Activated CD4-positive, alpha-beta T cell treated with anti-CD3 and anti-CD28 coated beads for 36 hours (primary cell): ENCODE measurements at regions not wholly inside any gene's neighbourhood (a gene's known extent, or its start where the extent isn't known, plus 50 kb on each side); places are given as distances from the start of the nearest gene placed in this dataset.

Experiments
- ATAC-seq: fragments of 200-7000 bp; cut with Tn5 transposase; one replicate; pipeline ENCODE4 v1.10.0; 2021; ENCODE audit warnings: mild to moderate bottlenecking, moderate library complexity
- CTCF ChIA-PET: fragments of 350-600 bp; sonication (Branson Sonifier 250); formaldehyde crosslinking; loops from one replicate; lab custom pipeline; 2021; ENCODE audit warnings: antibody characterized with exemption; lab: Charles Lee
- POLR2A ChIA-PET: fragments of 350-600 bp; sonication (Branson Sonifier 250); formaldehyde crosslinking; loops from one replicate; lab custom pipeline; 2021; ENCODE audit warnings: antibody characterized with exemption, inconsistent platforms; lab: Charles Lee
- DNase-seq: peaks from one replicate; pipeline ENCODE4 v3.0.0-alpha.2; 2020
- H3K27ac Mint-ChIP-seq: one replicate; pipeline ENCODE4 v1.8.0; 2021; ENCODE audit warnings: mixed read lengths
- H3K27me3 Mint-ChIP-seq: one replicate; pipeline ENCODE4 v1.8.0; 2021; ENCODE audit warnings: mixed read lengths
- H3K36me3 Mint-ChIP-seq: one replicate; pipeline ENCODE4 v1.8.0; 2021; ENCODE audit warnings: low read depth, mixed read lengths
- H3K4me1 Mint-ChIP-seq: one replicate; pipeline ENCODE4 v1.8.0; 2021; ENCODE audit warnings: mixed read lengths
- H3K4me3 Mint-ChIP-seq: one replicate; pipeline ENCODE4 v1.8.0; 2021; ENCODE audit warnings: mild to moderate bottlenecking, moderate library complexity, mixed read lengths
- H3K9me3 Mint-ChIP-seq: one replicate; pipeline ENCODE4 v1.8.0; 2021; ENCODE audit warnings: low read depth, mixed read lengths
- intact Hi-C, 2 experiments: fragments of 100-400 bp; cut with DNase I in 1 of 2; cut with micrococcal nuclease in 1 of 2; formaldehyde crosslinking; loops; one replicate each; pipeline versions ENCODE4 v1.14.2 to v1.15.1; 2022 to 2024; cut with DNase I, micrococcal nuclease

- POLR2A ChIA-PET: no interaction called here
- ATAC-seq (no peak), DNase-seq (no peak)
- Mint-ChIP-seq H3K36me3 (no peaks in the 10 kb centered on the region), H3K27ac (no peak overlapping the region), H3K9me3 (no peaks in the 10 kb centered on the region), H3K4me1 (no peaks in the 10 kb centered on the region), H3K27me3 (peaks cover 1% of the 10 kb centered on the region), H3K4me3 (no peak overlapping the region)
- CTCF ChIA-PET: no interaction called here
- intact Hi-C loops: no loop called here
Observed at GRCh38 chr3:59133311-59133710, 83.5 kb upstream of the CFAP20DC start.

GRCh38 chr3:59131016-59131766, 81.4 kb upstream of the CFAP20DC start:
- Mint-ChIP-seq H3K27ac (no peak overlapping the region), H3K4me3 (no peak overlapping the region), H3K9me3 (no peaks in the 10 kb centered on the region), H3K4me1 (no peaks in the 10 kb centered on the region), H3K36me3 (no peaks in the 10 kb centered on the region), H3K27me3 (peaks cover 1% of the 10 kb centered on the region)
- CTCF ChIA-PET: no interaction called here
- POLR2A ChIA-PET: no interaction called here
- intact Hi-C loops: no loop called here
- DNase-seq (no peak), ATAC-seq (no peak)

GRCh38 chr3:59128685-59129084, 78.9 kb upstream of the CFAP20DC start:
- intact Hi-C loops: no loop called here
- no peak for ATAC-seq
- H3K4me3 Mint-ChIP-seq: no peak overlapping the region
- H3K27me3 Mint-ChIP-seq: peaks cover 1% of the 10 kb centered on the region
- H3K9me3 Mint-ChIP-seq: no peaks in the 10 kb centered on the region
- CTCF ChIA-PET: interaction anchor here (2.1 kb wide), 1 partner anchor 17 kb away, joined by 6 read pairs; no protein-coding TSS in a partner anchor
- H3K27ac Mint-ChIP-seq: no peak overlapping the region
- H3K4me1 Mint-ChIP-seq: no peaks in the 10 kb centered on the region
- POLR2A ChIA-PET: no interaction called here
- no peak for DNase-seq
- no peaks in the 10 kb centered on the region for H3K36me3 Mint-ChIP-seq

- POLR2A ChIA-PET: no interaction called here
- H3K27ac Mint-ChIP-seq: no peak overlapping the region
- H3K27me3 Mint-ChIP-seq: peaks cover 1% of the 10 kb centered on the region
Observed at GRCh38 chr3:59127071-59127470, 77.2 kb upstream of the CFAP20DC start.

DNA sequence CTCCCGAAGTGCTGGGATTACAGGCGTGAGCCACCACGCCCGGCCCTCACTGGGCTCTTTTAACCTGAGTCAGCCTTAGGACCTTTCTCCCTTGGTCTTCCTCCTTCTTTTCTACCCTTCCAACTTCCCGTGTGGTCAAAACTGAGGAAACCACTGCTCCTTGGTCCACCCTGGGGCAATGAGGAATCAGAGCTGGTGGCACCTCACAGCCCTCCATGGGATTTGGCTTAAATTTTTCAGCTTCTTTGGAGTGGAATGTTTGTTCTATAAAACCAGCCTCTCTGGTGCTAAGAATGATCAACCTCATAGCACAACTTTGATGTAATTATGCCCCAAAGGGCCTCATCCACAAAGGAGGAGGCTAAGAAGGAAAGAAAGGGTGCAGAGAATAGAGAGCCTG, 76.6 kb upstream of the CFAP20DC start:
- POLR2A ChIA-PET: no interaction called here
- Mint-ChIP-seq H3K9me3 (no peaks in the 10 kb centered on the region), H3K36me3 (no peaks in the 10 kb centered on the region), H3K4me3 (no peak overlapping the region), H3K27ac (no peak overlapping the region), H3K27me3 (peaks cover 1% of the 10 kb centered on the region), H3K4me1 (no peaks in the 10 kb centered on the region)
- intact Hi-C loops: no loop called here
- CTCF ChIA-PET: interaction anchor here (1.4 to 1.5 kb wide), 2 partner anchors 19 to 74 kb away, joined by 3 to 6 read pairs; no protein-coding TSS in a partner anchor
- DNase-seq: no peak
- no peak for ATAC-seq

More at GRCh38 chr3:59127071-59127470, 77.2 kb upstream of the CFAP20DC start:
- no peak for ATAC-seq
- no peak overlapping the region for H3K4me3 Mint-ChIP-seq
- CTCF ChIA-PET: interaction anchor here (0.6 to 2.1 kb wide), 7 partner anchors 14 to 491 kb away, joined by 3 to 6 read pairs (median 3); no protein-coding TSS in a partner anchor
- DNase-seq: no peak
- intact Hi-C loops: no loop called here
- H3K36me3 Mint-ChIP-seq: no peaks in the 10 kb centered on the region
- H3K4me1 Mint-ChIP-seq: no peaks in the 10 kb centered on the region
- no peaks in the 10 kb centered on the region for H3K9me3 Mint-ChIP-seq

- Mint-ChIP-seq H3K4me1 (no peaks in the 10 kb centered on the region), H3K4me3 (no peak overlapping the region), H3K27ac (no peak overlapping the region), H3K9me3 (no peaks in the 10 kb centered on the region), H3K36me3 (no peaks in the 10 kb centered on the region), H3K27me3 (peaks cover 3% of the 10 kb centered on the region)
- ChIA-PET CTCF (interaction anchor here (0.6 to 1.3 kb wide), 3 partner anchors 13 to 1011 kb away, joined by 3 read pairs; no protein-coding TSS in a partner anchor), POLR2A (no interaction called here)
- DNase-seq (no peak), ATAC-seq (no peak)
- intact Hi-C loops: no loop called here
Observed at GRCh38 chr3:59121346-59122144, 71.7 kb upstream of the CFAP20DC start.

DNA sequence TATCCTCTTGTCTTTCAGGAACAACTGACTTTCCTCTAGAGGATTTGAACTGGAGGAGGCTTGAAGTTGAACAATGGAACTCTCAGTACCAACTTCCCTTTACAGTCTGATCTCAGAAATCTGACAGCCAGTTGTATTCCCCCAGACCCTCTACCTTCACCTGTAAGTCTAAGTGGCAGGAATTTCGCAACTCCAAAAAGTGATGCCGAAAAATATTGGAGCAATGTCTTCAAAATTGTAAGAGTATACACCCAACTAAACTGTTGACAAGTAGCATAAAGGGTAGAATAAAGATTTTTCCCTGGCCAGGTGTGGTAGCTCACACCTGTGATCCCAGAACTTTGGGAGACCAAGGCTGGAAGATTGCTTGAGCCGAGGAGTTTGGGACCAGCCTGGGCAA, 69.1 kb upstream of the CFAP20DC start:
- ChIA-PET POLR2A (no interaction called here), CTCF (no interaction called here)
- DNase-seq: no peak
- Mint-ChIP-seq H3K27ac (no peak overlapping the region), H3K9me3 (no peaks in the 10 kb centered on the region), H3K4me1 (no peaks in the 10 kb centered on the region), H3K4me3 (no peak overlapping the region), H3K27me3 (peaks cover 3% of the 10 kb centered on the region), H3K36me3 (no peaks in the 10 kb centered on the region)
- ATAC-seq: no peak
- intact Hi-C loops: no loop called here

DNA sequence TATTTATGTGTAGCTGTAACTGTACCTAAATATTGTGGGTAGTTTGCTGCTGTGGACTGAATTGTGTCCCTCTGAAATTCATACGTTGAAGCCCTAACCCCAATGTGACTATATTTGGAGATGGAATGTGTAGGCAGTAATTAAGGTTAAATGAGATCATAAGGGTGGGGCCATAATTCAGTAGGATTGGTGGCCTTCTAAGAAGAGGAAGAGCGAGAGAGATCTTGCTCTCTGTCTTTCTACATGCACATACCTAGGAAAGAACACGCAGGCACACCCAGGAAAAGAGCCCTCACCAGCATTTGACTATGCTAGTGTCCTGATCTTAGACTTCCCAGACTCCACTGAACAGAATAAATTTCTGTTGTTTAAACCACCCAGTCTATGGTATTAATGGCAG, 67.6 kb upstream of the CFAP20DC start:
- Mint-ChIP-seq H3K9me3 (no peaks in the 10 kb centered on the region), H3K4me3 (no peak overlapping the region), H3K36me3 (no peaks in the 10 kb centered on the region), H3K27ac (no peak overlapping the region), H3K4me1 (no peaks in the 10 kb centered on the region), H3K27me3 (peaks cover 3% of the 10 kb centered on the region)
- DNase-seq (no peak), ATAC-seq (no peak)
- ChIA-PET CTCF (no interaction called here), POLR2A (no interaction called here)
- intact Hi-C loops: no loop called here

DNA sequence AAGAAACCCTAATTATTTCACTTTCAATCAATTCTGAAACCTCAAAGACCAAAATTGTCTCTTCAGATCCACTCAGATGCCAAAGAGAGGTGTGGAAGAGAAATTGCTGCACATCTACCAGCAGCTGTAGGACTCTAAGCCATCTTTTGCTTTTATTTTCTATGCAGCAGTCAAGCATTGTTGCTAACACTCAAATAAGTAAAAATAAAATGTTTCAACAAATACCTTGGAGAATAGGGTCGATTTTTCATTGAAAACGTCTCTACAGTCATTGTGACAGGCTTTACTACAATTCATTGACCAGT, 66.4 kb upstream of the CFAP20DC start:
- intact Hi-C loops: no loop called here
- H3K36me3 Mint-ChIP-seq: no peaks in the 10 kb centered on the region
- no peak overlapping the region for H3K27ac Mint-ChIP-seq
- ATAC-seq (no peak), DNase-seq (no peak)
- H3K4me1 Mint-ChIP-seq: no peaks in the 10 kb centered on the region
- POLR2A ChIA-PET: no interaction called here
- H3K9me3 Mint-ChIP-seq: no peaks in the 10 kb centered on the region
- H3K27me3 Mint-ChIP-seq: peaks cover 3% of the 10 kb centered on the region
- CTCF ChIA-PET: no interaction called here
- H3K4me3 Mint-ChIP-seq: no peak overlapping the region

GRCh38 chr3:59115364-59116232, 65.8 kb upstream of the CFAP20DC start:
- ATAC-seq (no peak), DNase-seq (no peak)
- Mint-ChIP-seq H3K4me1 (no peaks in the 10 kb centered on the region), H3K27ac (no peak overlapping the region), H3K27me3 (peaks cover 3% of the 10 kb centered on the region), H3K4me3 (no peak overlapping the region), H3K36me3 (no peaks in the 10 kb centered on the region), H3K9me3 (no peaks in the 10 kb centered on the region)
- CTCF ChIA-PET: interaction anchor here (0.9 kb wide), 2 partner anchors 17 to 63 kb away, joined by 3 read pairs; no protein-coding TSS in a partner anchor
- POLR2A ChIA-PET: no interaction called here
- intact Hi-C loops: no loop called here
